GM12864 (cell line): ENCODE measurements at regions not wholly inside any gene's neighbourhood (a gene's known extent, or its start where the extent isn't known, plus 50 kb on each side); places are given as distances from the start of the nearest gene placed in this dataset.
"Not testable (repeated sequence)": the region's sequence is repeated elsewhere in the genome, so short reads cannot be mapped to it uniquely, and the experiment has no call there.

Experiments used
- DNase-seq: peaks from one replicate; pipeline ENCODE4 v3.0.0-alpha.2; 2011; ENCODE audit warnings: low read depth
- H3K4me3 ChIP-seq: 2 replicates; pipeline ENCODE4 v1.5.1; 2011; ENCODE audit warnings: mild to moderate bottlenecking, low read depth, low read length, control low read depth
- CTCF ChIP-seq: IDR thresholded peaks from 2 replicates; pipeline ENCODE4 v1.5.1; 2011; ENCODE audit warnings: low read depth, mild to moderate bottlenecking, moderate library complexity, low read length, control low read depth, inconsistent platforms; ENCODE audit errors: missing control alignments

DNA sequence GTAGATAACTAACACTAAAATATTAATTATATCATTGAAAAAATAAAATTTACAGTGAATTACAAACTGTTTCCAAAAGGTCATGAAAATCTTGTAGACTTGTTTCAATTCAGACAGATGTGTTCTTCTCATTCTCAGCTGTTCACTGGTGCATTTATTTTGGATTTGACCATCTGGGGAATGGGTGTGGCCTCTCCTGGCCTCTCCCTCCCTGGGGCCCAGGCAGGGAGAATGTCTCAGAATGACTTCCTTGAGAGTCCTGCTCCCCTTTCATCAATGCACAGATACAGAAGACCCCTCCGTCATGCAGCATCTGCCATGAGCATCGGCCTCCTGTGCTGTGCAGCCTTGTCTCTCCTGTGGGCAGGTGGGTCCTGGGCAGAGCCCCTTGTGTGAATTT is 192.8 kb upstream of the PRSS58 start:
- DNase-seq, result no peak
- H3K4me3 ChIP-seq, result no peak overlapping the region
- TF ChIP-seq CTCF, result no peak

DNA sequence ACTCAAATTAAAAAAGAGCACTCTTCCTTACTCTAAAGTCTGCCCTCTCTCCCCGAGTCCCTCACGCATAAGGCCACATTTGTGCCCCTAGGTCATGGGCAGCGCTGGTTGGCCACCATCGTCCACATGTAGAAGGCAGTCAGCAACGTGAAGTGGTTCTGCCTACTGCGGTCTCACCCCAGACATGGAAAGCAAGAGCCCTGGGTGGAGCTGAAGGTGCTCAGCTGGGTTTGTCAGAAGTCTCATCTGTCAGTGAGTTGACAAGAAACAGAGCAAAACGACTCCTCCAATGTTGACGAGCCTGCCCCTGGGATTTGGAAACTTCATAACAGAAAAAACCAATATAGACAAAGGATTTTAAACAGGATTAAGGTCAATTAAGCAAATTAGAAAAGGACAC is 192.3 kb upstream of the PRSS58 start:
- TF ChIP-seq CTCF, result no peak
- H3K4me3 ChIP-seq, result no peak overlapping the region
- no peak for DNase-seq

GRCh38 chr7:142448857-142449256 is 191.0 kb upstream of the PRSS58 start:
- DNase-seq, H3K4me3 ChIP-seq: not testable (repeated sequence)

DNA sequence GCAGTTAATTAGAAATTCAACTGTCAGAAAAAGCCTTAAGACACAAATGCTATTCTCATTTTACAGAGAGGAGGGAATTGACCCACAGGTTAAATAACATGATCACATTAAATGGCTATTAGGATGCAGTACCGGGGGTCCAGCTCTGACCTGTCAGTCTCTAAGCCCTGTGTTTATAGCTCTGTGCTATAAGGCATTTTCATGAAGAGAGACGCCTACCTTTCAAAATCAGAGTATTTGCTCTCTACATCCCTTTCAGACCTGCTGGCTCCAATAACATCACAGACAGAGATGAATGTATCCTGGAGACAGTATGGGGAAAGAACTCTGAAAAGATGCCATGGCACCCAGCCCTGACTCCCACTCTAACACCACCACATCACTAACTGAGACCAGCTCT is 189.9 kb upstream of the PRSS58 start:
- DNase-seq, result no peak
- no peak overlapping the region for H3K4me3 ChIP-seq
- no peak for TF ChIP-seq CTCF

DNA sequence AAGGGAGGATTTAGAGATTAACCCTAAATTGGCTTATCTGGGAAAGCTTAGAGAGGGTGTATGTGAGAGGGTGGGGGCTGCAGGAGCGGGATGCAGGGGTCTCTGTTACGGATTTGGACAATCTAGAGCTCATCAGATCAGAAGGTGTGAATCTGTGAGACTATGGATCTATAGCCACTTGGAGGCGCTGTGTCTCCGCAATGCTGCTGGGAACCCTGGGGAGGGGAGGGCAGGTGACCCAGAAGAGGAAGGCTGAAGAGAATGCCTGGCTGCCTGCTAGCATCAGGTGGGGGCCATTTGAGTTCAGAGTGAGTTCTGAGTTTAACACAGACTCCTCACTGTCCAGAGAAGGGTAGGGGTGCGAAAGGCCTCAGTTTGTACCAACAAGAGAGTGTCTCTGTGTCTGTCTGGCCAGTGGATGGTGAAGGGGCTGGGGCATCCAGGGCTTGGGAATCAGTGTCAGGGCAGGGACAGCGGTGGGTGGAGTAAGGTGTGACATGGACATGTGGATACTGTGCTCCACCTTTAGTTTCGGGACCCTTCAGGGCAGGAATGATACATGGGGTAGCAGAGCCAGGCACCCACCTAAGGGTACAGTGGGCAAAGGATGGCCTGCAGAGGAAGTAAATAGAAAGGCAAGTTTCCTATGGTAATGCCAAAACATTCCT is 187.3 kb upstream of the PRSS58 start:
- H3K4me3 ChIP-seq, result no peak overlapping the region
- TF ChIP-seq CTCF, result peak; percentile 62
- no peak for DNase-seq

- no peak for DNase-seq
- TF ChIP-seq CTCF, result no peak
- H3K4me3 ChIP-seq, result no peak overlapping the region
Measured at GRCh38 chr7:142443216-142444010, 185.6 kb upstream of the PRSS58 start.

- no peak for DNase-seq
- no peak for TF ChIP-seq CTCF
- no peak overlapping the region for H3K4me3 ChIP-seq
Measured at GRCh38 chr7:142442396-142442795, 184.5 kb upstream of the PRSS58 start.
